ENCODE measurements at regions not wholly inside any gene's neighbourhood (a gene's known extent, or its start where the extent isn't known, plus 50 kb on each side); places are given as distances from the start of the nearest gene placed in this dataset.
A peak's percentile ranks its signal among the peaks of the same experiment; 100 is the strongest.

DNA sequence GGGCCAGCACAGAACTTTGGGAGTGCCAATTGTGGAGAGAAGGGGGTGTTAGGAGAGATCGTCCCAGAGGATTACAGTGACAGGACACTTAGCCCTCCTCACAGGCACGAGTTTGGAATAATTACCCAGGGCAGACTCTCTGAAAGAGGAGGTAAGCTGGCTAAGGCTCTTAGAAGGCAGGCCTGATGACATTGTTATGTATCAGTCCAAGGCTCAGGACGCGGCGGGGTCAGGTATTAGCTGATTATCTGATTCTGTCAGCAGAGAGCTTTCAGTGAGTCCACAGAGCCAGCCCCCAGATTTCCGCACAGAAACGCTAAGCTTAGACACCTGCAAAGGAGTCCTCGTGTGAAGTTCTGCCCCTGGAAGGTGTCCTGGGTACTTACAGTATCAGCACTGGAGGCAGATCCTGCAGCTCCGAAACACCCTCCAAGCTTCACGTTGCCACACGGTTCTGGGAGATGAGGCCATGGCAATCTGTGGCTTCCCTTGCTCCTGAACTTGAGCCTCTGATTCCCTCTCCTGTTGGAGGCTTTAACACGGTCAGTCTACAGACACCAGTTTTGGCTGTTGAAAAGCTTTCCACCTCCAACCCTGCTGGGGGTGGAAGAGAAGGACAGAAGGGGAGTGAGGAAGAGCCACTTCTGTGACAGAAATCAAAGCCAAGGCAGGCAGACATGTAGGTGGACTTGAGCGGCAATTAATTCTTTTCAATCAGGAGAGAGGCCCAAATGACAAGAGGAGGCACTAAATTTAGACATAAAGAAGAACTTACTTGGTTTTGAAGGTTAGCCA, 123.6 kb upstream of the CADM1 start:
- Histone ChIP-seq H3K36me3 (ENCODE audit: control insufficient read depth, insufficient read depth, low read length) (no peaks in the 10 kb centered on the region), H3K27ac (ENCODE audit: low read length) (no peak overlapping the region), H3K4me1 (ENCODE audit: control insufficient read depth, insufficient read depth, low read length) (peaks cover 10% of the 10 kb centered on the region), H3K4me3 (ENCODE audit: low read length) (no peak overlapping the region), H3K9me3 (replicated peaks; ENCODE audit: control insufficient read depth, low read depth, low read length) (no peaks in the 10 kb centered on the region), H3K27me3 (ENCODE audit: control insufficient read depth, insufficient read depth, low read length) (peaks cover 50% of the 10 kb centered on the region)
- no peak for DNase-seq
- 73% methylated on average over 11 of the region's 13 CpGs for WGBS (ENCODE audit: insufficient coverage)

DNA sequence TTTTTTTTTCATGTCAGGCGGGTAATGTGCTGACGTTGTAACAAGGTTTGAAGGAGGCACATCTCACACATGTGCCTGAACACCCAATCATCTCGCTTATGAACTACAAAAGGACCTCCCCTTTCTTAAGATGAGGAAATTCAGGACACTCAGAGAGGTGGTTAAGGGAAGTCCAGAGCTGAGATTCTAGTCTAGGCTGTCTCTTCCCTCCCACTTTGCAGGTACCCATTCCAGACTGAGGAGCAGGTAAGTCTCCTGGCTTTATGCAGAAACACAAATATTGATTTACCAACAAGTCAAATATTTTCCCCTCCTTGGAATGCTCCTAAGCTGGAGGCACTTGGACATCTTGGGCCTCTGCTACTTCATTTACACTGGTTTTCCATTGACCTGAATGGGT, 122.9 kb upstream of the CADM1 start:
- peaks cover 50% of the 10 kb centered on the region for H3K27me3 ChIP-seq (ENCODE audit: control insufficient read depth, insufficient read depth, low read length)
- H3K27ac ChIP-seq (ENCODE audit: low read length) = no peak overlapping the region
- DNase-seq = no peak
- no CpG with 5 or more reads among the region's 3 CpGs for WGBS (ENCODE audit: insufficient coverage)
- no peaks in the 10 kb centered on the region for H3K9me3 ChIP-seq (replicated peaks; ENCODE audit: control insufficient read depth, low read depth, low read length)
- no peaks in the 10 kb centered on the region for H3K36me3 ChIP-seq (ENCODE audit: control insufficient read depth, insufficient read depth, low read length)
- H3K4me3 ChIP-seq (ENCODE audit: low read length) = no peak overlapping the region
- peaks cover 18% of the 10 kb centered on the region for H3K4me1 ChIP-seq (ENCODE audit: control insufficient read depth, insufficient read depth, low read length)

DNA sequence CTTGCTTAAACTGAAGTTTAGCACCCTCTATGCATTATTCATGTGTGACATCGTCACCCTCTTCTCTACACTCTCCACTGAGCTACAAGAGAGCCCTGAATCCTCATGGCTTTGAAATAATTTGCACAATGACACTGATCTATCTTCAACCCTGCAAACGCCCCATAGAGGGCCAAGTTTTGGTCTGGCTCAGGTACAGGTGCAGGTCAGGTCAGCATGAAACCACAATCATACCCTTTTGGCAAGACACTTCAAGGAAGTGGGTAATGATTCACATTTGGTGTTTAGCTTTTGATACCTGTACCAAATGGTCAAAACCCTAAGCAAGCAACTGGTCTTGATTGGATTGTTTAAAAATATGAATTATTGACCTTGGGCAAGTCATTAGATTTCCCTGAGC, 122.2 kb upstream of the CADM1 start:
- Histone ChIP-seq H3K4me3 (ENCODE audit: low read length) (no peak overlapping the region), H3K27ac (ENCODE audit: low read length) (no peak overlapping the region), H3K9me3 (replicated peaks; ENCODE audit: control insufficient read depth, low read depth, low read length) (no peaks in the 10 kb centered on the region), H3K4me1 (ENCODE audit: control insufficient read depth, insufficient read depth, low read length) (peaks cover 20% of the 10 kb centered on the region), H3K36me3 (ENCODE audit: control insufficient read depth, insufficient read depth, low read length) (no peaks in the 10 kb centered on the region), H3K27me3 (ENCODE audit: control insufficient read depth, insufficient read depth, low read length) (peaks cover 49% of the 10 kb centered on the region)
- no CpG with 5 or more reads among the region's 2 CpGs for WGBS (ENCODE audit: insufficient coverage)
- no peak for DNase-seq

DNA sequence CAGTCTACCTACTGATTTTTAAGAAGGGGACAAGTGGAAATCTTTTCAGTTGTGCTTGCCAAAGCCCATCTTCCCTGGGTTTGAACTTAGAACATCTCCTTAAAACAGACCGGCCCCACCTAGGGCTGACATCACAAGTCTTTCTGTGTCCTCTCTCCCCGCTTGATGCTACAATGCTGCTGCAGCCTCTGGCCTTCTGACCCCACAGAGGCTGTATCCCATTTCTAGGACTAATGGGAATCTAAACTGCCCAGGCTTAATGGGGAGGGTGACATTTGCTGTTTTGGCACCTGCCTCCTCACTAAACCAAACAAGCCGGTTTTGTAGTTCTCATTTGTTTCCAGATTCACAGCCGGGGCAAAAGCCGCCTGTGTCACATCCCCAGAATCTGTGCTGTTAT, 121.3 kb upstream of the CADM1 start:
- H3K4me1 ChIP-seq (ENCODE audit: control insufficient read depth, insufficient read depth, low read length) = peaks cover 20% of the 10 kb centered on the region
- H3K27me3 ChIP-seq (ENCODE audit: control insufficient read depth, insufficient read depth, low read length) = peaks cover 50% of the 10 kb centered on the region
- no peaks in the 10 kb centered on the region for H3K36me3 ChIP-seq (ENCODE audit: control insufficient read depth, insufficient read depth, low read length)
- no peaks in the 10 kb centered on the region for H3K9me3 ChIP-seq (replicated peaks; ENCODE audit: control insufficient read depth, low read depth, low read length)
- no peak for DNase-seq
- no peak overlapping the region for H3K4me3 ChIP-seq (ENCODE audit: low read length)
- no peak overlapping the region for H3K27ac ChIP-seq (ENCODE audit: low read length)
- 81% methylated on average over 5 of the region's 5 CpGs for WGBS (ENCODE audit: insufficient coverage)

DNA sequence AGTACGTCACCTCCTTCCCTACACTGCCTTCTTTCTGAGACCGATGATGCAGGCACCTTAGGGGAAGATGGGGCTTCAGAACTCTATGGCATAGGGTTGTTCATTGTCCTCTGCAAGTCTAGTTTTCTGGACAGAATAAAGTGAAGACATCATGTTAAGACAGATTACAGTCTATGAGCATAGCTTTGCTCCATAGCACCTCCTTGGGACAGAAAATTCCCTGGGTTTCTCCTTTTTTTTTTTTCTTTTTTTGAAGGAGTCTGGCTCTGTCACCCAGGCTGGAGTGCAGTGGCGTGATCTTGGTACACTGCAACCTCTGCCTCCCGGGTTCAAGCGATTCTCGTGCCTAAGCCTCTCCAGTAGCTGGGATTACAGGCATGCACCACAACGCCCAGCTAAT, 119.8 kb upstream of the CADM1 start:
- no CpG with 5 or more reads among the region's 7 CpGs for WGBS (ENCODE audit: insufficient coverage)
- no peak for DNase-seq
- Histone ChIP-seq H3K27ac (ENCODE audit: low read length) (no peak overlapping the region), H3K4me1 (ENCODE audit: control insufficient read depth, insufficient read depth, low read length) (peaks cover 20% of the 10 kb centered on the region), H3K36me3 (ENCODE audit: control insufficient read depth, insufficient read depth, low read length) (no peaks in the 10 kb centered on the region), H3K9me3 (replicated peaks; ENCODE audit: control insufficient read depth, low read depth, low read length) (no peaks in the 10 kb centered on the region), H3K27me3 (ENCODE audit: control insufficient read depth, insufficient read depth, low read length) (peaks cover 41% of the 10 kb centered on the region), H3K4me3 (ENCODE audit: low read length) (no peak overlapping the region)

- H3K4me3 ChIP-seq (ENCODE audit: low read length) = no peak overlapping the region
- H3K4me1 ChIP-seq (ENCODE audit: control insufficient read depth, insufficient read depth, low read length) = peaks cover 22% of the 10 kb centered on the region
- H3K9me3 ChIP-seq (replicated peaks; ENCODE audit: control insufficient read depth, low read depth, low read length) = no peaks in the 10 kb centered on the region
- no peaks in the 10 kb centered on the region for H3K36me3 ChIP-seq (ENCODE audit: control insufficient read depth, insufficient read depth, low read length)
- H3K27me3 ChIP-seq (ENCODE audit: control insufficient read depth, insufficient read depth, low read length) = peaks cover 46% of the 10 kb centered on the region
- H3K27ac ChIP-seq (ENCODE audit: low read length) = peak overlapping the region; percentile 74
- WGBS (ENCODE audit: insufficient coverage) = 19% methylated on average over 7 of the region's 9 CpGs
- DNase-seq = peak; percentile 96
These were observed 118.8 kb upstream of the CADM1 start for GRCh38 chr11:115623021-115623451.

GRCh38 chr11:115618428-115618827, 114.2 kb upstream of the CADM1 start:
- Histone ChIP-seq H3K36me3 (ENCODE audit: control insufficient read depth, insufficient read depth, low read length) (no peaks in the 10 kb centered on the region), H3K9me3 (replicated peaks; ENCODE audit: control insufficient read depth, low read depth, low read length) (no peaks in the 10 kb centered on the region), H3K4me1 (ENCODE audit: control insufficient read depth, insufficient read depth, low read length) (peaks cover 31% of the 10 kb centered on the region), H3K27ac (ENCODE audit: low read length) (no peak overlapping the region), H3K27me3 (ENCODE audit: control insufficient read depth, insufficient read depth, low read length) (peaks cover 26% of the 10 kb centered on the region), H3K4me3 (ENCODE audit: low read length) (no peak overlapping the region)
- DNase-seq = no peak

GRCh38 chr11:115617767-115618166, 113.6 kb upstream of the CADM1 start:
- no peak overlapping the region for H3K27ac ChIP-seq (ENCODE audit: low read length)
- H3K4me1 ChIP-seq (ENCODE audit: control insufficient read depth, insufficient read depth, low read length) = peaks cover 24% of the 10 kb centered on the region
- WGBS (ENCODE audit: insufficient coverage) = 43% methylated on average over 1 of the region's 2 CpGs
- DNase-seq = no peak
- no peak overlapping the region for H3K4me3 ChIP-seq (ENCODE audit: low read length)
- no peaks in the 10 kb centered on the region for H3K36me3 ChIP-seq (ENCODE audit: control insufficient read depth, insufficient read depth, low read length)
- H3K9me3 ChIP-seq (replicated peaks; ENCODE audit: control insufficient read depth, low read depth, low read length) = no peaks in the 10 kb centered on the region
- H3K27me3 ChIP-seq (ENCODE audit: control insufficient read depth, insufficient read depth, low read length) = peaks cover 26% of the 10 kb centered on the region

DNA sequence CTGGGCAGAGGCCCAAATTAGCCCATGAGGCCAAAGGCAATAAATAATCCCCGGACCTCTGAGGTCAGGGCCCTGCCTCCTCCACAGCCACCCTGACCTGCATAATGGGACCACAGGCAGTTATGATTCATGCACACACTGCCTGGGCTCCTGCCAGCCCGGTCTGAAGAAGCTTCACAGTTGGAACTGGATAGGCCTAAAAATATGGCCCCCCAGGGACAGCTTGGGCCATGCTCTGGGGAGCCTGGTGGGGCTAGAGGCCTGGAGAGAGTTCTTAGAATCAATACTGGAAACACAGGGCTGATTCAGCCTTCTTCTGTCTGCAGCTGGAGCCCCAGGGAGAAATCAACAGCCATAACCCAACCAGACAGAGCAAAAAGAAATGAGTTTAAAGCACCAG, 112.8 kb upstream of the CADM1 start:
- Histone ChIP-seq H3K4me3 (ENCODE audit: low read length) (no peak overlapping the region), H3K4me1 (ENCODE audit: control insufficient read depth, insufficient read depth, low read length) (peaks cover 16% of the 10 kb centered on the region), H3K27ac (ENCODE audit: low read length) (no peak overlapping the region), H3K27me3 (ENCODE audit: control insufficient read depth, insufficient read depth, low read length) (peaks cover 31% of the 10 kb centered on the region), H3K9me3 (replicated peaks; ENCODE audit: control insufficient read depth, low read depth, low read length) (no peaks in the 10 kb centered on the region), H3K36me3 (ENCODE audit: control insufficient read depth, insufficient read depth, low read length) (no peaks in the 10 kb centered on the region)
- 0% methylated on average over 1 of the region's 2 CpGs for WGBS (ENCODE audit: insufficient coverage)
- peak; percentile 57 for DNase-seq

GRCh38 chr11:115613986-115614632, 109.9 kb upstream of the CADM1 start:
- Histone ChIP-seq H3K27me3 (ENCODE audit: control insufficient read depth, insufficient read depth, low read length) (peaks cover 28% of the 10 kb centered on the region), H3K4me3 (ENCODE audit: low read length) (no peak overlapping the region), H3K9me3 (replicated peaks; ENCODE audit: control insufficient read depth, low read depth, low read length) (no peaks in the 10 kb centered on the region), H3K36me3 (ENCODE audit: control insufficient read depth, insufficient read depth, low read length) (no peaks in the 10 kb centered on the region), H3K27ac (ENCODE audit: low read length) (no peak overlapping the region), H3K4me1 (ENCODE audit: control insufficient read depth, insufficient read depth, low read length) (peaks cover 15% of the 10 kb centered on the region)
- WGBS (ENCODE audit: insufficient coverage) = 71% methylated on average over 6 of the region's 9 CpGs
- no peak for DNase-seq

Data from muscle of leg (tissue), 3 donors.